SK-N-SH treated with all-trans-retinoic acid at 6 μM for 48 hours (cell line): ENCODE measurements at regions not wholly inside any gene's neighbourhood (a gene's known extent, or its start where the extent isn't known, plus 50 kb on each side); places are given as distances from the start of the nearest gene placed in this dataset.

Experiments used
- ATAC-seq: fragments of 200-7000 bp; cut with Tn5 transposase; 3 replicates; pipeline ENCODE4 v1.9.1; 2020; ENCODE audit warnings: mild to moderate bottlenecking, moderate library complexity
- ARNTL ChIP-seq: fragments of 450-650 bp; formaldehyde crosslinking; IDR thresholded peaks from 2 replicates; pipeline ENCODE4 v1.5.0; 2020; ENCODE audit warnings: low read depth, mild to moderate bottlenecking, moderate library complexity, borderline replicate concordance
- BACH2 ChIP-seq: fragments of 250-450 bp; sonication (Bioruptor Pico); IDR thresholded peaks from 2 replicates; pipeline ENCODE4 v1.9.0; 2021; ENCODE audit warnings: mild to moderate bottlenecking, borderline replicate concordance
- CSDC2 ChIP-seq: fragments of 250-450 bp; sonication (Bioruptor Pico); IDR thresholded peaks from 2 replicates; pipeline ENCODE4 v1.5.0; 2020; ENCODE audit warnings: mild to moderate bottlenecking, moderate library complexity
- GLIS3 ChIP-seq: fragments of 250-450 bp; sonication (Bioruptor Pico); IDR thresholded peaks from 2 replicates; pipeline ENCODE4 v1.5.0; 2020; ENCODE audit warnings: mild to moderate bottlenecking, moderate library complexity
- ISL1 ChIP-seq: fragments of 250-450 bp; sonication (Bioruptor Pico); IDR thresholded peaks from 2 replicates; pipeline ENCODE4 v2.1.2; 2022; ENCODE audit warnings: mild to moderate bottlenecking, moderate library complexity
- OSR1 ChIP-seq: fragments of 250-450 bp; sonication (Bioruptor Pico); IDR thresholded peaks from 2 replicates; pipeline ENCODE4 v1.8.0; 2022; ENCODE audit warnings: moderate library complexity, mild to moderate bottlenecking, inconsistent platforms
- PPARA ChIP-seq: fragments of 250-450 bp; sonication (Bioruptor Pico); IDR thresholded peaks from 2 replicates; pipeline ENCODE4 v1.5.0; 2020; ENCODE audit warnings: mild to moderate bottlenecking, borderline replicate concordance
- RARB ChIP-seq: fragments of 250-450 bp; sonication (Bioruptor Pico); IDR thresholded peaks from 2 replicates; pipeline ENCODE4 v1.8.0; 2021; ENCODE audit warnings: mild to moderate bottlenecking, moderate library complexity
- SNAI2 ChIP-seq: fragments of 250-450 bp; sonication (Bioruptor Pico); IDR thresholded peaks from 2 replicates; pipeline ENCODE4 v1.5.0; 2020; ENCODE audit warnings: mild to moderate bottlenecking, moderate library complexity
- TCF4 ChIP-seq: fragments of 250-450 bp; sonication (Bioruptor Pico); IDR thresholded peaks from 2 replicates; pipeline ENCODE4 v1.8.0; 2021; ENCODE audit warnings: mild to moderate bottlenecking, moderate library complexity, borderline replicate concordance
- TOX ChIP-seq: fragments of 250-450 bp; sonication (Bioruptor Pico); IDR thresholded peaks from 2 replicates; pipeline ENCODE4 v1.8.0; 2021; ENCODE audit warnings: mild to moderate bottlenecking, moderate library complexity, borderline replicate concordance
- ZC3H10 ChIP-seq: fragments of 250-450 bp; sonication (Bioruptor Pico); IDR thresholded peaks from 2 replicates; pipeline ENCODE4 v1.5.1; 2021; ENCODE audit warnings: mild to moderate bottlenecking, moderate library complexity
- ZFP3 ChIP-seq: fragments of 250-450 bp; sonication (Bioruptor Pico); IDR thresholded peaks from 2 replicates; pipeline ENCODE4 v1.5.0; 2020; ENCODE audit warnings: mild to moderate bottlenecking, moderate library complexity
- ZNF565 ChIP-seq: fragments of 450-650 bp; formaldehyde crosslinking; conservative IDR thresholded peaks from 2 replicates; pipeline ENCODE4 v1.5.0; 2020; ENCODE audit warnings: low read depth, mild to moderate bottlenecking, moderate library complexity
- ZNF70 ChIP-seq: fragments of 450-650 bp; formaldehyde crosslinking; IDR thresholded peaks from 2 replicates; pipeline ENCODE4 v1.5.0; 2020; ENCODE audit warnings: mild to moderate bottlenecking, moderate library complexity
- ZNF8 ChIP-seq: fragments of 450-650 bp; formaldehyde crosslinking; IDR thresholded peaks from 2 replicates; pipeline ENCODE4 v1.5.0; 2020; ENCODE audit warnings: mild to moderate bottlenecking, moderate library complexity
- TF ChIP-seq, protein P1 (sequence below): fragments of 250-450 bp; sonication (Bioruptor Pico); IDR thresholded peaks from 2 replicates; pipeline ENCODE4 v1.8.0; 2021; ENCODE audit warnings: low read depth, mild to moderate bottlenecking, moderate library complexity, borderline replicate concordance
- TF ChIP-seq, protein P2 (sequence below): fragments of 250-450 bp; sonication (Bioruptor Pico); IDR thresholded peaks from 2 replicates; pipeline ENCODE4 v1.8.0; 2020; ENCODE audit warnings: mild to moderate bottlenecking, moderate library complexity, borderline replicate concordance
- TF ChIP-seq, protein P3 (sequence below): fragments of 250-450 bp; sonication (Bioruptor Pico); IDR thresholded peaks from 2 replicates; pipeline ENCODE4 v1.5.1; 2020; ENCODE audit warnings: low read depth, mild to moderate bottlenecking, moderate library complexity
- TF ChIP-seq, protein P4 (sequence below): fragments of 250-450 bp; sonication (Bioruptor Pico); IDR thresholded peaks from 2 replicates; pipeline ENCODE4 v1.5.0; 2020; ENCODE audit warnings: mild to moderate bottlenecking, moderate library complexity

DNA sequence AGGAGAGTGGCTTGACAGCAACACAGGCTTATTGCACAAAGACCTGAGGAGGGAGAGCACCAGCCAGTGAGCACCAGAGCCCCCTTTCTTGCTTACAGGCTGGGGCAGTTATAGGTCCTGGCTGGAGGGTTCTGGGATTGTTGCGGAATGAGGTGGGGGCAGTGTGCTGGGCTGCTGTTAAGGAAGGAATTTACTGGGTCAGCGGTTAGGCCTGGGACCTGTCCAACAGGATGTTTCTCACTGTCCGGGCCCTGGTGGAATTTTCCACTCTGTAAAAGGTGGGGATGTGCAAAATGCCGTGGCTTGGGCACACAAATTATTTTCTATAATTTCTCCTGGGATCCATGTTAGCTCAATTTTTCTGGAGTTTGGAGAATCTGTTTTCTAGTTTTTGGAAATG, 757.3 kb downstream of the TYW1 start (continued):
- TF ChIP-seq CSDC2 (CRISPR knock-in tag) (no peak), ZFP3 (CRISPR knock-in tag) (no peak), ZNF8 (no peak), SNAI2 (CRISPR knock-in tag) (no peak), BACH2 (CRISPR knock-in tag) (no peak), RARB (CRISPR knock-in tag) (no peak), TOX (CRISPR knock-in tag) (no peak), OSR1 (CRISPR knock-in tag) (no peak)
- TF ChIP-seq, protein P1, sequence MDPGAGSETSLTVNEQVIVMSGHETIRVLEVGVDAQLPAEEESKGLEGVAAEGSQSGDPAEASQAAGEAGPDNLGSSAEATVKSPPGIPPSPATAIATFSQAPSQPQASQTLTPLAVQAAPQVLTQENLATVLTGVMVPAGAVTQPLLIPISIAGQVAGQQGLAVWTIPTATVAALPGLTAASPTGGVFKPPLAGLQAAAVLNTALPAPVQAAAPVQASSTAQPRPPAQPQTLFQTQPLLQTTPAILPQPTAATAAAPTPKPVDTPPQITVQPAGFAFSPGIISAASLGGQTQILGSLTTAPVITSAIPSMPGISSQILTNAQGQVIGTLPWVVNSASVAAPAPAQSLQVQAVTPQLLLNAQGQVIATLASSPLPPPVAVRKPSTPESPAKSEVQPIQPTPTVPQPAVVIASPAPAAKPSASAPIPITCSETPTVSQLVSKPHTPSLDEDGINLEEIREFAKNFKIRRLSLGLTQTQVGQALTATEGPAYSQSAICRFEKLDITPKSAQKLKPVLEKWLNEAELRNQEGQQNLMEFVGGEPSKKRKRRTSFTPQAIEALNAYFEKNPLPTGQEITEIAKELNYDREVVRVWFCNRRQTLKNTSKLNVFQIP (CRISPR knock-in tag) = no peak
- TF ChIP-seq, protein P2, sequence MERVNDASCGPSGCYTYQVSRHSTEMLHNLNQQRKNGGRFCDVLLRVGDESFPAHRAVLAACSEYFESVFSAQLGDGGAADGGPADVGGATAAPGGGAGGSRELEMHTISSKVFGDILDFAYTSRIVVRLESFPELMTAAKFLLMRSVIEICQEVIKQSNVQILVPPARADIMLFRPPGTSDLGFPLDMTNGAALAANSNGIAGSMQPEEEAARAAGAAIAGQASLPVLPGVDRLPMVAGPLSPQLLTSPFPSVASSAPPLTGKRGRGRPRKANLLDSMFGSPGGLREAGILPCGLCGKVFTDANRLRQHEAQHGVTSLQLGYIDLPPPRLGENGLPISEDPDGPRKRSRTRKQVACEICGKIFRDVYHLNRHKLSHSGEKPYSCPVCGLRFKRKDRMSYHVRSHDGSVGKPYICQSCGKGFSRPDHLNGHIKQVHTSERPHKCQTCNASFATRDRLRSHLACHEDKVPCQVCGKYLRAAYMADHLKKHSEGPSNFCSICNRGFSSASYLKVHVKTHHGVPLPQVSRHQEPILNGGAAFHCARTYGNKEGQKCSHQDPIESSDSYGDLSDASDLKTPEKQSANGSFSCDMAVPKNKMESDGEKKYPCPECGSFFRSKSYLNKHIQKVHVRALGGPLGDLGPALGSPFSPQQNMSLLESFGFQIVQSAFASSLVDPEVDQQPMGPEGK (CRISPR knock-in tag) = no peak

DNA sequence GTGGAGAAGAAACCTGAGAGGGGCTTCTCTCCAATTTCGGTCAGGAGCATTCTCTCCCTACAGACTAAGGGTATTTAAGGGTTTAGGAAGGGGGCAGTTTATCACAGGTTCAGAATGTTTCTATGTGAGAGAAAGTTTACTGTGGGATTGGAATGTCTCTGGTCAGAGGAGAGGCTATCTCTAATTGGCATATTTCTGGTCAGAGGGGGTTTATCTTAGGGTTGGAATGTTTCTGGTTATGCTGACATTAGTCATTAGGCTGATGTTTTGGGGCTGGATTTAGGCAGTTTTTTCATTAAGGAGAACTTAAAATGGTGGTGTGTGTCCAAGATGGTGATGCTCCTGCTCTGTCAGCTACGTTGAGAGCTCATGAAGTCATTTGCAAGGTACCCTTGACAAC, 758.0 kb downstream of the TYW1 start:
- TF ChIP-seq RARB (CRISPR knock-in tag) (no peak), TCF4 (no peak), TOX (CRISPR knock-in tag) (no peak), OSR1 (CRISPR knock-in tag) (no peak), ZNF565 (CRISPR knock-in tag) (no peak), BACH2 (CRISPR knock-in tag) (no peak), ZNF70 (CRISPR knock-in tag) (no peak), ARNTL (CRISPR knock-in tag) (no peak), ISL1 (CRISPR knock-in tag) (no peak), ZNF8 (no peak), ZC3H10 (CRISPR knock-in tag) (no peak), ZFP3 (CRISPR knock-in tag) (no peak), GLIS3 (CRISPR knock-in tag) (no peak)
- TF ChIP-seq, protein P3, sequence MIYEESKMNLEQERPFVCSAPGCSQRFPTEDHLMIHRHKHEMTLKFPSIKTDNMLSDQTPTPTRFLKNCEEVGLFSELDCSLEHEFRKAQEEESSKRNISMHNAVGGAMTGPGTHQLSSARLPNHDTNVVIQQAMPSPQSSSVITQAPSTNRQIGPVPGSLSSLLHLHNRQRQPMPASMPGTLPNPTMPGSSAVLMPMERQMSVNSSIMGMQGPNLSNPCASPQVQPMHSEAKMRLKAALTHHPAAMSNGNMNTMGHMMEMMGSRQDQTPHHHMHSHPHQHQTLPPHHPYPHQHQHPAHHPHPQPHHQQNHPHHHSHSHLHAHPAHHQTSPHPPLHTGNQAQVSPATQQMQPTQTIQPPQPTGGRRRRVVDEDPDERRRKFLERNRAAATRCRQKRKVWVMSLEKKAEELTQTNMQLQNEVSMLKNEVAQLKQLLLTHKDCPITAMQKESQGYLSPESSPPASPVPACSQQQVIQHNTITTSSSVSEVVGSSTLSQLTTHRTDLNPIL = no peak
- no peak for ATAC-seq

DNA sequence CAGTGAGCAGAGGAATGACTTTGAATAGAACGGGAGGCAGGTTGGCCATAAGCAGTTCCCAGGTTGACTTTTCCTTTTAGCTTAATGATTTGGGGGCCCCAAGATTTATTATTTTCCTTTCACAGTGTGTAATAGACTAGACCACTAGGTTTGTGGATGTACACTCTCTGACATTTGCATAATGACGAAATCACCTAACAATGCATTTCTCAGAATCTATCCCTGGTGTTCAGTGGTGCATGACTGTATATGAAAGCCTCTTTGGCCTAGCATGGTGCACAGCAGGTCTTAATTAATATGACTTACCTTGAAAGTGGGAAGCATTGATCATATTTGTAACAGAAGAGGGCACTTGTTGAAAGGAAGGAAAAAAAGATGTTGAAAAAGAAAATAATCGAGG, 761.9 kb downstream of the TYW1 start:
- TF ChIP-seq, protein P2 (CRISPR knock-in tag) = no peak
- no peak for TF ChIP-seq ISL1 (CRISPR knock-in tag)
- TF ChIP-seq TCF4 = no peak
- TF ChIP-seq, protein P4, sequence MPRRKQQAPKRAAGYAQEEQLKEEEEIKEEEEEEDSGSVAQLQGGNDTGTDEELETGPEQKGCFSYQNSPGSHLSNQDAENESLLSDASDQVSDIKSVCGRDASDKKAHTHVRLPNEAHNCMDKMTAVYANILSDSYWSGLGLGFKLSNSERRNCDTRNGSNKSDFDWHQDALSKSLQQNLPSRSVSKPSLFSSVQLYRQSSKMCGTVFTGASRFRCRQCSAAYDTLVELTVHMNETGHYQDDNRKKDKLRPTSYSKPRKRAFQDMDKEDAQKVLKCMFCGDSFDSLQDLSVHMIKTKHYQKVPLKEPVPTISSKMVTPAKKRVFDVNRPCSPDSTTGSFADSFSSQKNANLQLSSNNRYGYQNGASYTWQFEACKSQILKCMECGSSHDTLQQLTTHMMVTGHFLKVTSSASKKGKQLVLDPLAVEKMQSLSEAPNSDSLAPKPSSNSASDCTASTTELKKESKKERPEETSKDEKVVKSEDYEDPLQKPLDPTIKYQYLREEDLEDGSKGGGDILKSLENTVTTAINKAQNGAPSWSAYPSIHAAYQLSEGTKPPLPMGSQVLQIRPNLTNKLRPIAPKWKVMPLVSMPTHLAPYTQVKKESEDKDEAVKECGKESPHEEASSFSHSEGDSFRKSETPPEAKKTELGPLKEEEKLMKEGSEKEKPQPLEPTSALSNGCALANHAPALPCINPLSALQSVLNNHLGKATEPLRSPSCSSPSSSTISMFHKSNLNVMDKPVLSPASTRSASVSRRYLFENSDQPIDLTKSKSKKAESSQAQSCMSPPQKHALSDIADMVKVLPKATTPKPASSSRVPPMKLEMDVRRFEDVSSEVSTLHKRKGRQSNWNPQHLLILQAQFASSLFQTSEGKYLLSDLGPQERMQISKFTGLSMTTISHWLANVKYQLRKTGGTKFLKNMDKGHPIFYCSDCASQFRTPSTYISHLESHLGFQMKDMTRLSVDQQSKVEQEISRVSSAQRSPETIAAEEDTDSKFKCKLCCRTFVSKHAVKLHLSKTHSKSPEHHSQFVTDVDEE (CRISPR knock-in tag) = no peak
- TF ChIP-seq ZC3H10 (CRISPR knock-in tag) = no peak
- TF ChIP-seq, protein P1 (CRISPR knock-in tag) = no peak
- no peak for TF ChIP-seq GLIS3 (CRISPR knock-in tag)
- no peak for TF ChIP-seq OSR1 (CRISPR knock-in tag)
- no peak for TF ChIP-seq PPARA (CRISPR knock-in tag)
- no peak for TF ChIP-seq TOX (CRISPR knock-in tag)
- no peak for ATAC-seq
